H1 (cell line): ENCODE measurements at regions not wholly inside any gene's neighbourhood (a gene's known extent, or its start where the extent isn't known, plus 50 kb on each side); places are given as distances from the start of the nearest gene placed in this dataset.

ENCODE experiments used
- ASH2L ChIP-seq: fragments of 200-600, 300-600 bp; sonication (generic); IDR thresholded peaks from one replicate; pipeline ENCODE4 v1.7.1; 2017; ENCODE audit warnings: low read length
- JUND ChIP-seq: IDR thresholded peaks from 2 replicates; pipeline ENCODE4 v1.6.1; 2011; ENCODE audit warnings: mild to moderate bottlenecking, improper control_type of control experiment, low read length
- KDM5A ChIP-seq: fragments of 200-600 bp; IDR thresholded peaks from 2 replicates; pipeline ENCODE4 v1.7.1; 2012; ENCODE audit warnings: mild to moderate bottlenecking, low read length, inconsistent platforms, mixed read lengths
- SUZ12 ChIP-seq: fragments of 200-600 bp; sonication (generic); IDR thresholded peaks from 2 replicates; pipeline ENCODE4 v1.6.1; 2012; ENCODE audit warnings: mild to moderate bottlenecking, inconsistent platforms, low read length, moderate library complexity, mixed read lengths
- TF ChIP-seq, protein P1 (sequence below): fragments of 300-600 bp; sonication (generic); IDR thresholded peaks from 2 replicates; pipeline ENCODE4 v1.7.1; 2012; ENCODE audit warnings: low read length, moderate library complexity, mild to moderate bottlenecking, inconsistent platforms; ENCODE audit not compliant: insufficient replicate concordance

DNA sequence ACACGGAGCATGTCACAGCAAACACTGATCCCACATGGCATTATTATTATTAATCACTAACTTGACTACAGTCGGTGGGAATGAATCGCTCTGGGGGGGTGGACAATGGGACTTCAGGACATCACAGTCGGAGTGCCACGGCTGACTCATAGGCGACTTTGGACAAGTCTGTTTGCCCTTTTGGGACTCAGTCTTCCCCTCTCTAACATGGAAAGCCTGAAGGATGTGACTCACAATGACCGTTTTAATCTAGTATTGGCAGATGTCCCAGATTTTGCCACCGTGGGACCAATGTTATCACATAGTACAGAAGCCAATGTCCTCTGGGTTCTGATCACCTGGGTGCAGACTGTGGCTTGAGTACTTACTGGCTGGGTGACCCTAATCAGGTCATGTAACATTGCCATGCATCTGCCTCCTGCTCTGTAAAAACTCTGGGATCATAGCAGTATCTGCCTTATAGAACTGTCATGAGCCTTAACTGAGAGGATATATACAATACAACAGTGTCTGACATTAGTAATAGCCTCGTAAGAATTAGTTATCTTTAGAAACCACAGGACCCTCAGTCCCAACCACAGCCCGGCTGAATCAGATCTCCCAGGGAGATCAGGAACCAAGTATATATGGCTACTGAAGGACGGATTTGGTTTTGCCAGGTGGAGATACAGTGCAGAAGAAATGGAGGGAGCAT is 362.6 kb downstream of the BCL11B start (continued):
- TF ChIP-seq, protein P1, sequence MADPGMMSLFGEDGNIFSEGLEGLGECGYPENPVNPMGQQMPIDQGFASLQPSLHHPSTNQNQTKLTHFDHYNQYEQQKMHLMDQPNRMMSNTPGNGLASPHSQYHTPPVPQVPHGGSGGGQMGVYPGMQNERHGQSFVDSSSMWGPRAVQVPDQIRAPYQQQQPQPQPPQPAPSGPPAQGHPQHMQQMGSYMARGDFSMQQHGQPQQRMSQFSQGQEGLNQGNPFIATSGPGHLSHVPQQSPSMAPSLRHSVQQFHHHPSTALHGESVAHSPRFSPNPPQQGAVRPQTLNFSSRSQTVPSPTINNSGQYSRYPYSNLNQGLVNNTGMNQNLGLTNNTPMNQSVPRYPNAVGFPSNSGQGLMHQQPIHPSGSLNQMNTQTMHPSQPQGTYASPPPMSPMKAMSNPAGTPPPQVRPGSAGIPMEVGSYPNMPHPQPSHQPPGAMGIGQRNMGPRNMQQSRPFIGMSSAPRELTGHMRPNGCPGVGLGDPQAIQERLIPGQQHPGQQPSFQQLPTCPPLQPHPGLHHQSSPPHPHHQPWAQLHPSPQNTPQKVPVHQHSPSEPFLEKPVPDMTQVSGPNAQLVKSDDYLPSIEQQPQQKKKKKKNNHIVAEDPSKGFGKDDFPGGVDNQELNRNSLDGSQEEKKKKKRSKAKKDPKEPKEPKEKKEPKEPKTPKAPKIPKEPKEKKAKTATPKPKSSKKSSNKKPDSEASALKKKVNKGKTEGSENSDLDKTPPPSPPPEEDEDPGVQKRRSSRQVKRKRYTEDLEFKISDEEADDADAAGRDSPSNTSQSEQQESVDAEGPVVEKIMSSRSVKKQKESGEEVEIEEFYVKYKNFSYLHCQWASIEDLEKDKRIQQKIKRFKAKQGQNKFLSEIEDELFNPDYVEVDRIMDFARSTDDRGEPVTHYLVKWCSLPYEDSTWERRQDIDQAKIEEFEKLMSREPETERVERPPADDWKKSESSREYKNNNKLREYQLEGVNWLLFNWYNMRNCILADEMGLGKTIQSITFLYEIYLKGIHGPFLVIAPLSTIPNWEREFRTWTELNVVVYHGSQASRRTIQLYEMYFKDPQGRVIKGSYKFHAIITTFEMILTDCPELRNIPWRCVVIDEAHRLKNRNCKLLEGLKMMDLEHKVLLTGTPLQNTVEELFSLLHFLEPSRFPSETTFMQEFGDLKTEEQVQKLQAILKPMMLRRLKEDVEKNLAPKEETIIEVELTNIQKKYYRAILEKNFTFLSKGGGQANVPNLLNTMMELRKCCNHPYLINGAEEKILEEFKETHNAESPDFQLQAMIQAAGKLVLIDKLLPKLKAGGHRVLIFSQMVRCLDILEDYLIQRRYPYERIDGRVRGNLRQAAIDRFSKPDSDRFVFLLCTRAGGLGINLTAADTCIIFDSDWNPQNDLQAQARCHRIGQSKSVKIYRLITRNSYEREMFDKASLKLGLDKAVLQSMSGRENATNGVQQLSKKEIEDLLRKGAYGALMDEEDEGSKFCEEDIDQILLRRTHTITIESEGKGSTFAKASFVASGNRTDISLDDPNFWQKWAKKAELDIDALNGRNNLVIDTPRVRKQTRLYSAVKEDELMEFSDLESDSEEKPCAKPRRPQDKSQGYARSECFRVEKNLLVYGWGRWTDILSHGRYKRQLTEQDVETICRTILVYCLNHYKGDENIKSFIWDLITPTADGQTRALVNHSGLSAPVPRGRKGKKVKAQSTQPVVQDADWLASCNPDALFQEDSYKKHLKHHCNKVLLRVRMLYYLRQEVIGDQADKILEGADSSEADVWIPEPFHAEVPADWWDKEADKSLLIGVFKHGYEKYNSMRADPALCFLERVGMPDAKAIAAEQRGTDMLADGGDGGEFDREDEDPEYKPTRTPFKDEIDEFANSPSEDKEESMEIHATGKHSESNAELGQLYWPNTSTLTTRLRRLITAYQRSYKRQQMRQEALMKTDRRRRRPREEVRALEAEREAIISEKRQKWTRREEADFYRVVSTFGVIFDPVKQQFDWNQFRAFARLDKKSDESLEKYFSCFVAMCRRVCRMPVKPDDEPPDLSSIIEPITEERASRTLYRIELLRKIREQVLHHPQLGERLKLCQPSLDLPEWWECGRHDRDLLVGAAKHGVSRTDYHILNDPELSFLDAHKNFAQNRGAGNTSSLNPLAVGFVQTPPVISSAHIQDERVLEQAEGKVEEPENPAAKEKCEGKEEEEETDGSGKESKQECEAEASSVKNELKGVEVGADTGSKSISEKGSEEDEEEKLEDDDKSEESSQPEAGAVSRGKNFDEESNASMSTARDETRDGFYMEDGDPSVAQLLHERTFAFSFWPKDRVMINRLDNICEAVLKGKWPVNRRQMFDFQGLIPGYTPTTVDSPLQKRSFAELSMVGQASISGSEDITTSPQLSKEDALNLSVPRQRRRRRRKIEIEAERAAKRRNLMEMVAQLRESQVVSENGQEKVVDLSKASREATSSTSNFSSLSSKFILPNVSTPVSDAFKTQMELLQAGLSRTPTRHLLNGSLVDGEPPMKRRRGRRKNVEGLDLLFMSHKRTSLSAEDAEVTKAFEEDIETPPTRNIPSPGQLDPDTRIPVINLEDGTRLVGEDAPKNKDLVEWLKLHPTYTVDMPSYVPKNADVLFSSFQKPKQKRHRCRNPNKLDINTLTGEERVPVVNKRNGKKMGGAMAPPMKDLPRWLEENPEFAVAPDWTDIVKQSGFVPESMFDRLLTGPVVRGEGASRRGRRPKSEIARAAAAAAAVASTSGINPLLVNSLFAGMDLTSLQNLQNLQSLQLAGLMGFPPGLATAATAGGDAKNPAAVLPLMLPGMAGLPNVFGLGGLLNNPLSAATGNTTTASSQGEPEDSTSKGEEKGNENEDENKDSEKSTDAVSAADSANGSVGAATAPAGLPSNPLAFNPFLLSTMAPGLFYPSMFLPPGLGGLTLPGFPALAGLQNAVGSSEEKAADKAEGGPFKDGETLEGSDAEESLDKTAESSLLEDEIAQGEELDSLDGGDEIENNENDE = no peak
- TF ChIP-seq ASH2L = no peak
- TF ChIP-seq JUND = no peak
- no peak for TF ChIP-seq SUZ12
- no peak for TF ChIP-seq KDM5A
